Neural progenitor cell (in vitro differentiated cells): ENCODE measurements at regions not wholly inside any gene's neighbourhood (a gene's known extent, or its start where the extent isn't known, plus 50 kb on each side); places are given as distances from the start of the nearest gene placed in this dataset.

Experiments used
- DNase-seq: peaks from one replicate; pipeline ENCODE4 v3.0.0-alpha.2; 2016; ENCODE audit warnings: low spot score
- H2AFZ ChIP-seq: fragments of 200-600 bp; sonication (generic); replicated peaks from 2 replicates; pipeline ENCODE4 v1.6.1; 2016; ENCODE audit warnings: antibody characterized with exemption
- H3F3A ChIP-seq: fragments of 200-600 bp; sonication (generic); 2 replicates; pipeline ENCODE4 v1.6.1; 2016; ENCODE audit warnings: antibody characterized with exemption, low read depth
- H3K27ac ChIP-seq: fragments of 200-600 bp; sonication (generic); 2 replicates; pipeline ENCODE4 v1.5.1; 2016; ENCODE audit warnings: mild to moderate bottlenecking
- H3K27me3 ChIP-seq: fragments of 200-600 bp; sonication (generic); 2 replicates; pipeline ENCODE4 v1.6.1; 2016; ENCODE audit warnings: mild to moderate bottlenecking, moderate library complexity
- H3K36me3 ChIP-seq: fragments of 200-600 bp; sonication (generic); 2 replicates; pipeline ENCODE4 v1.5.1; 2016
- H3K4me1 ChIP-seq: fragments of 200-600 bp; sonication (generic); 2 replicates; pipeline ENCODE4 v1.6.1; 2016; ENCODE audit warnings: mixed run types
- H3K4me2 ChIP-seq: fragments of 200-600 bp; sonication (generic); 2 replicates; pipeline ENCODE4 v1.6.1; 2016
- H3K4me3 ChIP-seq: fragments of 200-600 bp; sonication (generic); 2 replicates; pipeline ENCODE4 v1.5.1; 2016
- H3K79me2 ChIP-seq: fragments of 200-600 bp; sonication (generic); 2 replicates; pipeline ENCODE4 v1.6.1; 2016; ENCODE audit warnings: low read depth
- H3K9ac ChIP-seq: fragments of 200-600 bp; sonication (generic); 2 replicates; pipeline ENCODE4 v1.6.1; 2016
- H3K9me3 ChIP-seq: fragments of 200-600 bp; sonication (generic); 2 replicates; pipeline ENCODE4 v1.5.1; 2016; ENCODE audit warnings: low read depth
- H4K20me1 ChIP-seq: fragments of 200-600 bp; sonication (generic); 2 replicates; pipeline ENCODE4 v1.6.1; 2016; ENCODE audit warnings: low read depth
- H3K27ac Mint-ChIP-seq: 3 replicates; pipeline ENCODE4 v1.8.0; 2021; ENCODE audit warnings: mixed read lengths
- H3K27me3 Mint-ChIP-seq: 2 replicates; pipeline ENCODE4 v1.8.0; 2022; ENCODE audit warnings: low read depth, mild to moderate bottlenecking, inconsistent platforms, moderate library complexity, mixed read lengths; ENCODE audit not compliant: insufficient read depth
- H3K36me3 Mint-ChIP-seq: 3 replicates; pipeline ENCODE4 v1.8.0; 2021; ENCODE audit warnings: mixed read lengths
- H3K4me1 Mint-ChIP-seq: 3 replicates; pipeline ENCODE4 v1.8.0; 2021; ENCODE audit warnings: mixed read lengths
- H3K4me3 Mint-ChIP-seq: 3 replicates; pipeline ENCODE4 v1.8.0; 2021; ENCODE audit warnings: mild to moderate bottlenecking, moderate library complexity, mixed read lengths
- H3K9me3 Mint-ChIP-seq: 3 replicates; pipeline ENCODE4 v1.8.0; 2020; ENCODE audit warnings: mixed read lengths
- EZH2 ChIP-seq: fragments of 200-600 bp; sonication (generic); IDR thresholded peaks from 2 replicates; pipeline ENCODE4 v1.6.1; 2017; ENCODE audit warnings: antibody characterized with exemption, mild to moderate bottlenecking, moderate library complexity
- EZH2phosphoT487 ChIP-seq: fragments of 200-600 bp; sonication (generic); IDR thresholded peaks from 2 replicates; pipeline ENCODE4 v1.6.1; 2017; ENCODE audit warnings: antibody characterized with exemption
- TF ChIP-seq, protein P1 (sequence below): fragments of 200-600 bp; sonication (generic); IDR thresholded peaks from 2 replicates; pipeline ENCODE4 v1.5.1; 2017; ENCODE audit warnings: antibody characterized with exemption, mild to moderate bottlenecking

DNA sequence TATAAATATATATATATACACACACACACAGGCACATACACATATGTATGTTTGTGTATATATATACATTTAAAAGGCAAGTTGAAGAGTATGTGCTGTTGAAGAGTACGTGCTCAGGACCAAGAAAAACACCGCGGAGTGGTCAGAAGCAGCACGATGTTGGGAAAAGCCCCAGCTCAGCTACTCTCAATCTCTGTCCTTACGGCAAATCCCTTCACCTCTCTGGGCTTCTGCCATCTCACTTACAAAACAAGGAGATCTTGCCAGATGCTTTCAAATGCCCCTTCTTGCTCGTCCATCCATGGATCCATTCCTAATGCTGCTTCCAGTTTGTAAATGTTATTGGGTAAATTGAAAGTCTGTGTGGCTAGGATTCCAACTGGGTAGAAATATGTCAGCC is 333.9 kb downstream of the BCL11A start:
- no peak overlapping the region for H3K4me3 ChIP-seq

DNA sequence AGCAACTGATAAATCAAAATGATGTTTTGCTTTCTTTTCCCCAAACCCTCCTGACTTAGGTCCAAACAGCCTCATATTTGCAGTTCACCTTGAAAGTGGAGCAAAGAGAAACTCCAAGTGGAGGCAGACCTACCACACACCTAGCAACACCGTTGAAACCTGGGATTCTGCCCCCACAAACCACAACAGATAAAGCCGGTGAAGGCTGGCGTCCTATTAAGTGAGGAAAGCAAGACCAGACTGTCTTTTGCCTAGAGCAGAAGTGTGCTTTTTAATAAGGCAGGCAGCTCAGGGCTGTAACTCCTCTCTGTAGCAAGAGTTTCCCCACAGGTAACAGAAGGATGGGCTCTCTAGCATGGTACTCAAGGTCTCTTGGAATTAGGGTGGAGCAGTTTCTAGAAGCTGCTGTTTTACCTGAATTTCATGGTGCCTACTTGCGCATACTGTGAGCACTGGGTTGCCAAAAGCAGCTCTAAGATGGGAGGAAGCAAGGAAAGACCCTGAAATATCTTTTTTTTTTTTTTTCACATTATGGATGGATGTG is 336.9 kb downstream of the BCL11A start:
- H3K4me3 Mint-ChIP-seq: no peak overlapping the region
- no peak for TF ChIP-seq EZH2
- H3K79me2 ChIP-seq: no peaks in the 10 kb centered on the region
- H3K9me3 ChIP-seq: no peaks in the 10 kb centered on the region
- peaks cover 34% of the 10 kb centered on the region for H3F3A ChIP-seq
- H3K4me1 ChIP-seq: peaks cover 41% of the 10 kb centered on the region
- H3K27me3 ChIP-seq: no peaks in the 10 kb centered on the region
- no peaks in the 10 kb centered on the region for H3K9me3 Mint-ChIP-seq
- H4K20me1 ChIP-seq: peaks cover 3% of the 10 kb centered on the region
- H3K36me3 Mint-ChIP-seq: no peaks in the 10 kb centered on the region
- no peaks in the 10 kb centered on the region for H3K36me3 ChIP-seq
- H3K9ac ChIP-seq: no peak overlapping the region
- DNase-seq: no peak
- H3K27ac Mint-ChIP-seq: no peak overlapping the region
- no peak overlapping the region for H2AFZ ChIP-seq
- peaks cover 23% of the 10 kb centered on the region for H3K4me1 Mint-ChIP-seq
- no peaks in the 10 kb centered on the region for H3K27me3 Mint-ChIP-seq
- no peak overlapping the region for H3K4me3 ChIP-seq
- H3K27ac ChIP-seq: no peak overlapping the region
- peak overlapping the region; percentile 15 for H3K4me2 ChIP-seq

More for the DNA sequence above, 333.9 kb downstream of the BCL11A start:
- no peak overlapping the region for H3K4me3 Mint-ChIP-seq
- H3K9me3 Mint-ChIP-seq: no peaks in the 10 kb centered on the region
- H3K36me3 Mint-ChIP-seq: no peaks in the 10 kb centered on the region
- H4K20me1 ChIP-seq: peaks cover 3% of the 10 kb centered on the region
- peaks cover 30% of the 10 kb centered on the region for H3K4me1 ChIP-seq
- no peaks in the 10 kb centered on the region for H3K79me2 ChIP-seq
- no peak overlapping the region for H2AFZ ChIP-seq
- peaks cover 22% of the 10 kb centered on the region for H3F3A ChIP-seq
- no peak overlapping the region for H3K4me2 ChIP-seq
- H3K27ac ChIP-seq: no peak overlapping the region
- H3K27me3 ChIP-seq: no peaks in the 10 kb centered on the region
- peaks cover 21% of the 10 kb centered on the region for H3K4me1 Mint-ChIP-seq
- TF ChIP-seq, protein P1, sequence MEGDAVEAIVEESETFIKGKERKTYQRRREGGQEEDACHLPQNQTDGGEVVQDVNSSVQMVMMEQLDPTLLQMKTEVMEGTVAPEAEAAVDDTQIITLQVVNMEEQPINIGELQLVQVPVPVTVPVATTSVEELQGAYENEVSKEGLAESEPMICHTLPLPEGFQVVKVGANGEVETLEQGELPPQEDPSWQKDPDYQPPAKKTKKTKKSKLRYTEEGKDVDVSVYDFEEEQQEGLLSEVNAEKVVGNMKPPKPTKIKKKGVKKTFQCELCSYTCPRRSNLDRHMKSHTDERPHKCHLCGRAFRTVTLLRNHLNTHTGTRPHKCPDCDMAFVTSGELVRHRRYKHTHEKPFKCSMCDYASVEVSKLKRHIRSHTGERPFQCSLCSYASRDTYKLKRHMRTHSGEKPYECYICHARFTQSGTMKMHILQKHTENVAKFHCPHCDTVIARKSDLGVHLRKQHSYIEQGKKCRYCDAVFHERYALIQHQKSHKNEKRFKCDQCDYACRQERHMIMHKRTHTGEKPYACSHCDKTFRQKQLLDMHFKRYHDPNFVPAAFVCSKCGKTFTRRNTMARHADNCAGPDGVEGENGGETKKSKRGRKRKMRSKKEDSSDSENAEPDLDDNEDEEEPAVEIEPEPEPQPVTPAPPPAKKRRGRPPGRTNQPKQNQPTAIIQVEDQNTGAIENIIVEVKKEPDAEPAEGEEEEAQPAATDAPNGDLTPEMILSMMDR: no peak
- TF ChIP-seq EZH2phosphoT487 (no peak), EZH2 (no peak)
- no peak overlapping the region for H3K9ac ChIP-seq
- no peak overlapping the region for H3K27ac Mint-ChIP-seq
- no peak for DNase-seq
- H3K9me3 ChIP-seq: no peaks in the 10 kb centered on the region
- H3K27me3 Mint-ChIP-seq: no peaks in the 10 kb centered on the region
- H3K36me3 ChIP-seq: no peaks in the 10 kb centered on the region

DNA sequence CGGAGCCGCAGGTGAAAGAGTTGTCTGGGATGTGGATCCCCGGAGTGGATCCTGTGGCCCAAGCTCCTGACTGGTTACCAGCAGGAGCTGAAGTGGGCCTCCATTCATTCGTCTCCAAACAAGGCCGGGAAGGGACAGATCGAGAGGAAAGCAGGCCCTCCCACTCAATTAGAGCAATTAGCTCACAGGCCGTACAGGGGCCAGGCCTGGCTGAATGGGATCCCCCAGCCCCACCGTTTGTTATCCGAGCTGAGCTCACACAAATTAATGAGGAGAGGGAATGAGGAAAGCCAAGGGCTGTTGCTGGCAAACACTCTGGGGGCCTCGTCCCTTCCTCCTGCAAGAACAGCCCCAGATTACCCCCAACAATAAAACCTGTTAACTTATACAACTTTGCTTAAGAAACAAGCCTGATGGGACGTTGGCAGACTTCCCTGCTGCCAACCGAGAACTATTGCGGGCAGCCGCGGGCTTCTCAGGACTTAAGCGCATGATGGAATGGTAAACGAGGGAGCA is 338.0 kb downstream of the BCL11A start:
- no peaks in the 10 kb centered on the region for H3K79me2 ChIP-seq
- peak; percentile 90 for DNase-seq
- peak overlapping the region; percentile 27 for H3K4me3 ChIP-seq
- TF ChIP-seq, protein P1: no peak
- no peak for TF ChIP-seq EZH2phosphoT487
- TF ChIP-seq EZH2: no peak
- no peaks in the 10 kb centered on the region for H3K27me3 ChIP-seq
- H3K27ac ChIP-seq: peak overlapping the region; percentile 78
- peak overlapping the region; percentile 72 for H3K4me2 ChIP-seq
- H3K9ac ChIP-seq: no peak overlapping the region
- Mint-ChIP-seq H3K9me3 (no peaks in the 10 kb centered on the region), H3K4me3 (peak overlapping the region; percentile 41), H3K27me3 (no peaks in the 10 kb centered on the region), H3K4me1 (peaks cover 23% of the 10 kb centered on the region), H3K27ac (peak overlapping the region; percentile 93), H3K36me3 (no peaks in the 10 kb centered on the region)
- peaks cover 34% of the 10 kb centered on the region for H3F3A ChIP-seq
- no peaks in the 10 kb centered on the region for H3K36me3 ChIP-seq
- H3K4me1 ChIP-seq: peaks cover 41% of the 10 kb centered on the region
- no peaks in the 10 kb centered on the region for H3K9me3 ChIP-seq
- H4K20me1 ChIP-seq: peaks cover 3% of the 10 kb centered on the region
- H2AFZ ChIP-seq: no peak overlapping the region

DNA sequence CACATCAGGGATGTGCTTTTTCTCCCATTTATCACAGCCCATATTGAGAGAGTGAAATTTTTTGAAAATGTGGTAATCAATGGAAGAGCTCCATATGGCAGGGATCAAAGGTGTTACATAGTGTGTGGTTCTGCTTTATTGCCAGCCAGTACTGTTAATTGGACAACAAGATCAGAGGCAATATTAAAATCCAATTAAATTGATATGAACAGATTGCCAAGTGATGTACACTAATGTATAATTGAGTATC is 338.9 kb downstream of the BCL11A start:
- H2AFZ ChIP-seq: no peak overlapping the region
- H3K9ac ChIP-seq: no peak overlapping the region
- no peak overlapping the region for H3K4me3 ChIP-seq
- no peaks in the 10 kb centered on the region for H3K27me3 Mint-ChIP-seq
- H3K4me3 Mint-ChIP-seq: no peak overlapping the region
- peaks cover 34% of the 10 kb centered on the region for H3F3A ChIP-seq
- H3K9me3 ChIP-seq: no peaks in the 10 kb centered on the region
- H3K79me2 ChIP-seq: no peaks in the 10 kb centered on the region
- no peaks in the 10 kb centered on the region for H3K36me3 ChIP-seq
- TF ChIP-seq EZH2phosphoT487: no peak
- no peak for TF ChIP-seq EZH2
- TF ChIP-seq, protein P1: no peak
- no peak overlapping the region for H3K27ac Mint-ChIP-seq
- no peak overlapping the region for H3K27ac ChIP-seq
- H3K4me2 ChIP-seq: peak overlapping the region; percentile 72
- no peak for DNase-seq
- peaks cover 3% of the 10 kb centered on the region for H4K20me1 ChIP-seq
- no peaks in the 10 kb centered on the region for H3K27me3 ChIP-seq
- H3K4me1 Mint-ChIP-seq: peaks cover 23% of the 10 kb centered on the region
- H3K36me3 Mint-ChIP-seq: no peaks in the 10 kb centered on the region
- H3K4me1 ChIP-seq: peaks cover 41% of the 10 kb centered on the region
- no peaks in the 10 kb centered on the region for H3K9me3 Mint-ChIP-seq
